WTC11 (cell line): ENCODE measurements at regions not wholly inside any gene's neighbourhood (a gene's known extent, or its start where the extent isn't known, plus 50 kb on each side); places are given as distances from the start of the nearest gene placed in this dataset.

Experiments
- AFF4 ChIP-seq: sonication (generic); formaldehyde crosslinking; IDR thresholded peaks from 2 replicates; pipeline ENCODE4 v1.8.1; 2023; ENCODE audit warnings: mild to moderate bottlenecking, missing genetic modification reagents, borderline replicate concordance
- ATF2 ChIP-seq: sonication (generic); formaldehyde crosslinking; IDR thresholded peaks from 2 replicates; pipeline ENCODE4 v1.8.1; 2022; ENCODE audit warnings: low read depth, missing genetic modification reagents, borderline replicate concordance
- CBFB ChIP-seq: sonication (generic); formaldehyde crosslinking; IDR thresholded peaks from 2 replicates; pipeline ENCODE4 v1.8.1; 2022; ENCODE audit warnings: mild to moderate bottlenecking, low read depth, missing genetic modification reagents
- CTCF ChIP-seq: fragments of 200-600 bp; IDR thresholded peaks from 2 replicates; pipeline ENCODE4 v1.8.0; 2022; ENCODE audit warnings: antibody characterized with exemption
- E2F1 ChIP-seq: sonication (generic); formaldehyde crosslinking; IDR thresholded peaks from 2 replicates; pipeline ENCODE4 v1.8.0; 2022; ENCODE audit warnings: mild to moderate bottlenecking, missing genetic modification reagents
- ELF4 ChIP-seq: sonication (generic); formaldehyde crosslinking; IDR thresholded peaks from 2 replicates; pipeline ENCODE4 v1.8.1; 2022; ENCODE audit warnings: low read depth, mild to moderate bottlenecking, moderate library complexity, missing genetic modification reagents
- EMX1 ChIP-seq: fragments of 250-450 bp; sonication (Bioruptor Pico); IDR thresholded peaks from 2 replicates; pipeline ENCODE4 v1.8.0; 2021; ENCODE audit warnings: mild to moderate bottlenecking
- IRF2 ChIP-seq: sonication (generic); formaldehyde crosslinking; IDR thresholded peaks from 2 replicates; pipeline ENCODE4 v1.8.0; 2022; ENCODE audit warnings: low read depth, missing genetic modification reagents, borderline replicate concordance
- JAZF1 ChIP-seq: fragments of 250-450 bp; sonication (Bioruptor Pico); IDR thresholded peaks from 2 replicates; pipeline ENCODE4 v1.9.0; 2021; ENCODE audit warnings: moderate library complexity, mild to moderate bottlenecking, inconsistent platforms
- MAX ChIP-seq: sonication (generic); formaldehyde crosslinking; IDR thresholded peaks from 2 replicates; pipeline ENCODE4 v1.8.0; 2022; ENCODE audit warnings: mild to moderate bottlenecking, missing genetic modification reagents
- USF2 ChIP-seq: sonication (generic); formaldehyde crosslinking; IDR thresholded peaks from 2 replicates; pipeline ENCODE4 v1.8.1; 2023; ENCODE audit warnings: mild to moderate bottlenecking, missing genetic modification reagents, moderate library complexity
- ZNF281 ChIP-seq: sonication (generic); formaldehyde crosslinking; IDR thresholded peaks from 2 replicates; pipeline ENCODE4 v1.8.0; 2023; ENCODE audit warnings: mild to moderate bottlenecking, missing genetic modification reagents
- ZNF425 ChIP-seq: fragments of 250-450 bp; sonication (Bioruptor Pico); conservative IDR thresholded peaks from 2 replicates; pipeline ENCODE4 v1.9.0; 2021; ENCODE audit warnings: mild to moderate bottlenecking

GRCh38 chr9:21605489-21605931 is 123.4 kb upstream of the IFNE start:
- TF ChIP-seq CTCF = no peak
- TF ChIP-seq ELF4 (CRISPR knock-in tag) = no peak
- no peak for TF ChIP-seq ZNF281 (CRISPR knock-in tag)
- TF ChIP-seq USF2 (CRISPR knock-in tag) = no peak
- no peak for TF ChIP-seq MAX (CRISPR knock-in tag)
- TF ChIP-seq IRF2 (CRISPR knock-in tag) = no peak
- no peak for TF ChIP-seq JAZF1 (CRISPR knock-in tag)
- no peak for TF ChIP-seq EMX1 (CRISPR knock-in tag)
- no peak for TF ChIP-seq ZNF425 (CRISPR knock-in tag)
- TF ChIP-seq CBFB (CRISPR knock-in tag) = no peak
- no peak for TF ChIP-seq AFF4 (CRISPR knock-in tag)
- no peak for TF ChIP-seq E2F1
- TF ChIP-seq ATF2 (CRISPR knock-in tag) = no peak
